ENCODE measurements at regions not wholly inside any gene's neighbourhood (a gene's known extent, or its start where the extent isn't known, plus 50 kb on each side); places are given as distances from the start of the nearest gene placed in this dataset.
A peak's percentile ranks its signal among the peaks of the same experiment; 100 is the strongest.

GRCh38 chr2:146602383-146602782 lies 1242.4 kb upstream of the ACVR2A start:
- H3K4me3 ChIP-seq (ENCODE audit: low read length) = no peak overlapping the region
- TF ChIP-seq CTCF (conservative IDR thresholded peaks at IDR 0.05; ENCODE audit: low read depth, low read length) = no peak
- no peak for DNase-seq (ENCODE audit: low read depth)

- H3K4me3 ChIP-seq (ENCODE audit: low read length) = no peak overlapping the region
- DNase-seq (ENCODE audit: low read depth) = no peak
- TF ChIP-seq CTCF (conservative IDR thresholded peaks at IDR 0.05; ENCODE audit: low read depth, low read length) = no peak
Observed at GRCh38 chr2:146598791-146599190, 1246.0 kb upstream of the ACVR2A start.

- H3K4me3 ChIP-seq (ENCODE audit: low read length) = no peak overlapping the region
- no peak for TF ChIP-seq CTCF (conservative IDR thresholded peaks at IDR 0.05; ENCODE audit: low read depth, low read length)
- no peak for DNase-seq (ENCODE audit: low read depth)
Observed at GRCh38 chr2:146597291-146597690, 1247.5 kb upstream of the ACVR2A start.

- no peak overlapping the region for H3K4me3 ChIP-seq (ENCODE audit: low read length)
Observed at GRCh38 chr2:146591908-146592307, 1252.9 kb upstream of the ACVR2A start.

GRCh38 chr2:146587291-146587713 lies 1257.5 kb upstream of the ACVR2A start:
- no peak for DNase-seq (ENCODE audit: low read depth)
- TF ChIP-seq CTCF (conservative IDR thresholded peaks at IDR 0.05; ENCODE audit: low read depth, low read length) = no peak
- H3K4me3 ChIP-seq (ENCODE audit: low read length) = no peak overlapping the region

More at GRCh38 chr2:146591908-146592307, 1252.9 kb upstream of the ACVR2A start:
- TF ChIP-seq CTCF (conservative IDR thresholded peaks at IDR 0.05; ENCODE audit: low read depth, low read length) = no peak
- no peak for DNase-seq (ENCODE audit: low read depth)

GRCh38 chr2:146584316-146584715 lies 1260.5 kb upstream of the ACVR2A start:
- DNase-seq (ENCODE audit: low read depth) = no peak
- TF ChIP-seq CTCF (conservative IDR thresholded peaks at IDR 0.05; ENCODE audit: low read depth, low read length) = no peak
- no peak overlapping the region for H3K4me3 ChIP-seq (ENCODE audit: low read length)

GRCh38 chr2:146579147-146579930 lies 1265.5 kb upstream of the ACVR2A start:
- TF ChIP-seq CTCF (conservative IDR thresholded peaks at IDR 0.05; ENCODE audit: low read depth, low read length) = no peak
- H3K4me3 ChIP-seq (ENCODE audit: low read length) = no peak overlapping the region
- DNase-seq (ENCODE audit: low read depth) = peak; percentile 75
